Transverse colon (tissue), 4 donors: ENCODE measurements at regions not wholly inside any gene's neighbourhood (a gene's known extent, or its start where the extent isn't known, plus 50 kb on each side); places are given as distances from the start of the nearest gene placed in this dataset.
A peak's percentile ranks its signal among the peaks of the same experiment; 100 is the strongest.

Experiments
- DNase-seq: peaks from one replicate; pipeline ENCODE4 v3.0.0-alpha.2; 2019
- H3K27ac ChIP-seq, 4 donors: fragments of 200-600 bp; sonication (generic); 2 replicates each; pipeline ENCODE4 v1.5.1; 2016 to 2018; ENCODE audit warnings: inconsistent platforms in 4 of 4
- H3K27me3 ChIP-seq: fragments of 200-600 bp; sonication (generic); 2 replicates; pipeline ENCODE4 v1.5.1; 2017; ENCODE audit warnings: inconsistent platforms
- H3K36me3 ChIP-seq, 4 donors: fragments of 200-600 bp; sonication (generic); 2 replicates each; pipeline ENCODE4 v1.5.1; 2017 to 2019; ENCODE audit warnings: inconsistent platforms in 4 of 4
- H3K4me1 ChIP-seq, 4 donors: fragments of 200-600 bp; sonication (generic); 2 replicates each; pipeline ENCODE4 v1.5.1; 2017 to 2020; ENCODE audit warnings: inconsistent platforms in 4 of 4
- H3K4me3 ChIP-seq, 4 donors: fragments of 200-600 bp; sonication (generic); 1 replicate in 1 of 4; 2 replicates in 3 of 4; pipeline versions ENCODE4 v1.5.1 to v1.6.1; 2017 to 2019; ENCODE audit warnings: inconsistent platforms in 4 of 4
- H3K9me3 ChIP-seq, 2 donors: fragments of 200-600 bp; sonication (generic); 2 replicates each; pipeline ENCODE4 v1.5.1; 2017 to 2019; ENCODE audit warnings: inconsistent platforms in 2 of 2
- CTCF ChIP-seq, 5 experiments: fragments of 200-600 bp in 3 of 5; fragments of 450-650 bp in 2 of 5; sonication (generic) in 3 of 5; IDR thresholded peaks; 1 replicate in 2 of 5; 2 replicates in 3 of 5; pipeline ENCODE4 v1.5.1; 2016 to 2017; ENCODE audit warnings: antibody characterized with exemption in 5 of 5, inconsistent platforms in 3 of 5, mild to moderate bottlenecking in 2 of 5, moderate library complexity in 1 of 5
- EP300 ChIP-seq: sonication (generic); formaldehyde crosslinking; IDR thresholded peaks from one replicate; pipeline ENCODE4 v1.6.1; 2017; ENCODE audit warnings: antibody characterized with exemption, low read depth
- POLR2A ChIP-seq: fragments of 450-650 bp; IDR thresholded peaks from one replicate; pipeline ENCODE4 v1.6.1; 2016; ENCODE audit warnings: antibody characterized with exemption, mild to moderate bottlenecking, moderate library complexity
- POLR2AphosphoS5 ChIP-seq, 3 donors: sonication (generic); formaldehyde crosslinking; IDR thresholded peaks; one replicate each; pipeline ENCODE4 v1.6.1; 2016; ENCODE audit warnings: antibody characterized with exemption in 3 of 3
- WGBS, 2 donors: methylation state at CpG; one replicate each; pipeline ENCODE4 v1.1.5; 2018; ENCODE audit warnings: low coverage in 1 of 2; 5-methylcytosine and 5-hydroxymethylcytosine counted together
- in situ Hi-C, 4 donors: fragments of 200-750 bp; cut with MboI; loops; one replicate each; pipeline versions ENCODE4 v1.15.0 to v1.15.1; 2017; ENCODE audit warnings: low sequenced_read_pairs in 3 of 4, low pct_ligation_motif_present in 1 of 4, low pct_unique_long_range_greater_than_20kb in 1 of 4
- intact Hi-C: fragments of 100-400 bp; cut with DNase I; formaldehyde crosslinking; loops from one replicate; pipeline ENCODE4 v1.15.1; 2023; ENCODE audit warnings: low total_unique reads

DNA sequence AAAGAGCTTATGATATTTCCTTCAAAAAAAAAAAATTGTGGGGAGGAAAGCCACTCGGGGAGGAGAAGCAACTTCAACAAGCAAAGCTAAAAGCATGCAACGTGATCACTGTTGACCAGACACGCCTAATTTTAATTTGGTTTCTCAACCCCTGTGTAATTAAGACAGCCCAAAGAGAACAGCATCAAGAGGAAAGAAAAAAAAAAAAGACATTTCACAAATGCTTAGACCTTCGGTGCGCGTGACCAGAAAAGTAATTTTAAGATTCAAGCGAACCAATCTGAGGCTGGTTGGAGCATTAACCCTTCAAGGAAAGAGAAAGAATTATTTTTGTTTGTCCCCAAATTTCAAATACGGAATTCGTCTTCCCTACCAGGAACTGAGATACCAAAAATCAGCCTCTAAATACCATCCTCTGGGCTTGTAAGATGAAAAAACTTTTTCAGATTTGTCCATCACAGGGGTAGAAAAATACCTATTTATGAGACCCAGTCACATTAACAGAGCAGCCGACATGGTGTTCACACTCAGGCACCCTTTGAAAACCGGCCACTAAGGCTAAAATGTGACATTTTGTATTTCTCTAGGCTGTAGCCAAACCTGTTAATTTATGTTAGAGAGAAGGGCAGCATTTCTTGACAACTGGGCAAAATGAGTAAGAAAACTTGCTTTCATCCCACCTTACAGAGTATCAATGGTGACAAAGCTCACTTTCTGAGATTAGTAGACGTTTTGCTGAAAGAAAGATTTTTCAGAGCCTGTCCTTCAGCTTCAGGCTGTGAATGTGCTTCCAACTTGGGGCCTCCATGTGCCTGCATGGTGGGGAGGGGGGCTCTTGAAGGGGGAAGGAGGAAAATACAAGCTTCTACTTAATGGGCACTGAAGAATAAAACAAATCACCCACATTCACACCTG, 179.9 kb upstream of the KLF14 start:
- TF ChIP-seq POLR2A, result no peak
- no peak for TF ChIP-seq EP300
- no peak for TF ChIP-seq POLR2AphosphoS5 (IDR thresholded peaks at IDR 0.05)
- no peak for TF ChIP-seq CTCF (IDR thresholded peaks at IDR 0.05)
- H3K27me3 ChIP-seq, result no peaks in the 10 kb centered on the region
- in situ Hi-C loops (no loop called here), intact Hi-C loops (no loop called here)
- peak overlapping the region in 3 of 4 donors; percentile 30 to 53 (median 32) for H3K4me3 ChIP-seq
- WGBS, 2 donors, result 19 to 26% methylated on average over 11 to 12 of the region's 12 CpGs
- H3K4me1 ChIP-seq, result peaks cover 50 to 93% (median 81%) of the 10 kb centered on the region in 4 donors
- H3K36me3 ChIP-seq, result no peaks in the 10 kb centered on the region
- no peak for DNase-seq
- peak overlapping the region; percentile 84 to 94 (median 88) for H3K27ac ChIP-seq
- no peaks in the 10 kb centered on the region for H3K9me3 ChIP-seq

- no peak overlapping the region for H3K4me3 ChIP-seq
- intact Hi-C loops (no loop called here), in situ Hi-C loops (no loop called here)
- no peak for DNase-seq
- WGBS, 2 donors, result 71 to 88% methylated on average over 7 to 10 of the region's 10 CpGs
- H3K36me3 ChIP-seq, result no peaks in the 10 kb centered on the region
- TF ChIP-seq EP300 (no peak), CTCF (IDR thresholded peaks at IDR 0.05) (no peak), POLR2A (no peak), POLR2AphosphoS5 (IDR thresholded peaks at IDR 0.05) (no peak)
- peaks cover 50 to 95% (median 84%) of the 10 kb centered on the region in 4 donors for H3K4me1 ChIP-seq
- peak overlapping the region; percentile 84 to 94 (median 88) for H3K27ac ChIP-seq
- H3K27me3 ChIP-seq, result no peaks in the 10 kb centered on the region
- no peaks in the 10 kb centered on the region for H3K9me3 ChIP-seq
Measured at GRCh38 chr7:130914554-130915294, 180.7 kb upstream of the KLF14 start.

GRCh38 chr7:130917669-130918128, 183.7 kb upstream of the KLF14 start:
- Histone ChIP-seq H3K4me1 (peaks cover 56 to 95% (median 89%) of the 10 kb centered on the region in 4 donors), H3K9me3 (no peaks in the 10 kb centered on the region), H3K27ac (peak overlapping the region; percentile 84 to 94 (median 88)), H3K4me3 (peak overlapping the region in 1 of 4 donors; percentile 33), H3K36me3 (no peaks in the 10 kb centered on the region), H3K27me3 (no peaks in the 10 kb centered on the region)
- TF ChIP-seq POLR2A (no peak), CTCF (IDR thresholded peaks at IDR 0.05) (no peak), POLR2AphosphoS5 (IDR thresholded peaks at IDR 0.05) (no peak), EP300 (no peak)
- intact Hi-C loops, result no loop called here
- WGBS, 2 donors, result 27 to 33% methylated on average over 2 to 5 of the region's 5 CpGs
- DNase-seq, result no peak
- in situ Hi-C loops, result no loop called here
